GM12878 (cell line): ENCODE measurements at regions not wholly inside any gene's neighbourhood (a gene's known extent, or its start where the extent isn't known, plus 50 kb on each side); places are given as distances from the start of the nearest gene placed in this dataset.
"Not testable (repeated sequence)": the region's sequence is repeated elsewhere in the genome, so short reads cannot be mapped to it uniquely, and the experiment has no call there.

Experiments
- ATAC-seq: fragments of 200-7000 bp; cut with Tn5 transposase; 3 replicates; pipeline ENCODE4 v1.9.1; 2020; ENCODE audit warnings: mild to moderate bottlenecking, moderate library complexity
- BruUV-seq: library from RNA; stranded (reverse); fragments of 400-500 nt; replicated peaks from 2 replicates; lab custom pipeline; 2021; lab: Mats Ljungman, UMichigan
- CTCF ChIA-PET: fragments of 300-600 bp; sonication (Branson Sonifier 250); formaldehyde crosslinking; extraction: SDS; loops from one replicate; lab custom pipeline; 2021; ENCODE audit warnings: inconsistent platforms; lab: Yijun Ruan, JAX
- POLR2A ChIA-PET: fragments of 350-600 bp; formaldehyde crosslinking; extraction: SDS; loops from one replicate; lab custom pipeline; 2021; ENCODE audit warnings: inconsistent platforms; lab: Charles Lee
- RAD21 ChIA-PET: fragments of 300-600 bp; sonication (Branson Sonifier 250); formaldehyde crosslinking; loops from one replicate; lab custom pipeline; 2023; ENCODE audit warnings: antibody characterized with exemption; ENCODE audit not compliant: unreplicated experiment; lab: Charles Lee
- SMC1A ChIA-PET: fragments of 300-600 bp; sonication (Branson Sonifier 250); formaldehyde crosslinking; loops from one replicate; lab custom pipeline; 2023; ENCODE audit not compliant: unreplicated experiment, uncharacterized antibody; lab: Charles Lee
- DNase-seq: peaks from one replicate; pipeline ENCODE4 v3.0.0-alpha.2; 2011; ENCODE audit warnings: low read depth, low spot score
- FAIRE-seq: peaks from 3 replicates; lab custom pipeline; 2011; peaks lifted over from hg19 to GRCh38; lab: Jason Lieb, UNC
- H2AFZ ChIP-seq: 2 replicates; pipeline ENCODE4 v1.6.0; 2011; ENCODE audit warnings: low read depth, low read length, control low read depth; ENCODE audit not compliant: control insufficient read depth
- H3K27ac ChIP-seq: 2 replicates; pipeline ENCODE4 v1.5.1; 2011; ENCODE audit warnings: control low read depth; ENCODE audit not compliant: control insufficient read depth, insufficient read depth
- H3K27me3 ChIP-seq, 2 experiments: replicated peaks in 1 of 2; 2 replicates each; pipeline versions ENCODE4 v1.6.0 to v1.6.1; 2011; ENCODE audit warnings: low read length in 1 of 2; ENCODE audit not compliant: control insufficient read depth in 2 of 2, insufficient read depth in 2 of 2
- H3K36me3 ChIP-seq, 2 experiments: 2 replicates each; pipeline ENCODE4 v1.5.1; 2011; ENCODE audit warnings: low read length in 1 of 2; ENCODE audit not compliant: control insufficient read depth in 2 of 2, insufficient read depth in 2 of 2
- H3K4me1 ChIP-seq: 2 replicates; pipeline ENCODE4 v1.6.1; 2011; ENCODE audit warnings: mild to moderate bottlenecking, low read length, moderate library complexity, mixed read lengths; ENCODE audit not compliant: control insufficient read depth, insufficient read depth
- H3K4me2 ChIP-seq: 2 replicates; pipeline ENCODE4 v1.6.0; 2011; ENCODE audit warnings: control low read depth; ENCODE audit not compliant: control insufficient read depth, insufficient read depth
- H3K4me3 ChIP-seq: fragments of 200-600 bp; sonication (generic); 2 replicates; pipeline ENCODE4 v1.5.1; 2016
- H3K79me2 ChIP-seq: 2 replicates; pipeline ENCODE4 v1.6.0; 2011; ENCODE audit warnings: low read length; ENCODE audit not compliant: control insufficient read depth, insufficient read depth
- H3K9ac ChIP-seq: 2 replicates; pipeline ENCODE4 v1.8.0; 2011; ENCODE audit warnings: low read length, control low read depth, mixed read lengths; ENCODE audit not compliant: control insufficient read depth, insufficient read depth
- H3K9me3 ChIP-seq: replicated peaks from 3 replicates; pipeline ENCODE4 v1.5.1; 2011; ENCODE audit warnings: mild to moderate bottlenecking, low read length; ENCODE audit not compliant: control insufficient read depth, insufficient read depth
- H4K20me1 ChIP-seq: 2 replicates; pipeline ENCODE4 v1.6.0; 2011; ENCODE audit not compliant: control insufficient read depth, insufficient read depth
- BMI1 ChIP-seq: fragments of 450-650 bp; IDR thresholded peaks from 2 replicates; pipeline ENCODE4 v1.6.1; 2016; ENCODE audit warnings: mild to moderate bottlenecking, moderate library complexity, borderline replicate concordance
- CHD2 ChIP-seq: IDR thresholded peaks from 2 replicates; pipeline ENCODE4 v1.6.1; 2011; ENCODE audit warnings: low read depth, low read length, improper control_type of control experiment, borderline replicate concordance
- EP300 ChIP-seq, 2 experiments: fragments of 150-350 bp in 1 of 2; IDR thresholded peaks; 2 replicates each; pipeline ENCODE4 v1.6.1; 2011 to 2012; ENCODE audit warnings: low read depth in 2 of 2, low read length in 2 of 2, borderline replicate concordance in 1 of 2, improper control_type of control experiment in 1 of 2, inconsistent platforms in 1 of 2; ENCODE audit not compliant: control insufficient read depth in 1 of 2
- JUND ChIP-seq: IDR thresholded peaks from 2 replicates; pipeline ENCODE4 v1.6.1; 2012; ENCODE audit warnings: low read depth, mild to moderate bottlenecking, low read length, improper control_type of control experiment, moderate library complexity
- KAT2A ChIP-seq: conservative IDR thresholded peaks from 2 replicates; pipeline ENCODE4 v1.6.1; 2011; ENCODE audit warnings: low read depth, low read length; ENCODE audit not compliant: control insufficient read depth
- POLR2A ChIP-seq: IDR thresholded peaks from 2 replicates; pipeline ENCODE4 v1.6.1; 2011; ENCODE audit warnings: low read depth, mild to moderate bottlenecking, low read length
- SIX5 ChIP-seq: IDR thresholded peaks from 2 replicates; pipeline ENCODE4 v1.6.1; 2011; ENCODE audit warnings: mild to moderate bottlenecking, low read depth, low read length, moderate library complexity; ENCODE audit not compliant: severe bottlenecking
- STAT1 ChIP-seq: fragments of 450-650 bp; conservative IDR thresholded peaks from 2 replicates; pipeline ENCODE4 v1.6.1; 2014; ENCODE audit warnings: antibody characterized with exemption, mild to moderate bottlenecking
- WRNIP1 ChIP-seq: IDR thresholded peaks from 2 replicates; pipeline ENCODE4 v1.6.1; 2011; ENCODE audit warnings: low read depth, low read length, improper control_type of control experiment, borderline replicate concordance
- YBX1 ChIP-seq: fragments of 450-650 bp; IDR thresholded peaks from 2 replicates; pipeline ENCODE4 v1.6.1; 2016; ENCODE audit warnings: antibody characterized with exemption
- ZBED1 ChIP-seq: IDR thresholded peaks from 2 replicates; pipeline ENCODE4 v1.6.1; 2016; ENCODE audit warnings: borderline replicate concordance
- WGBS: methylation state at CpG from one replicate; pipeline ENCODE4 v1.1.6; 2016; ENCODE audit warnings: low lambda C conversion rate; ENCODE audit not compliant: insufficient replicate concordance, insufficient coverage; ENCODE audit errors: missing lambda C conversion rate; 5-methylcytosine and 5-hydroxymethylcytosine counted together
- in situ Hi-C: fragments of 300-500 bp; cut with MboI; formaldehyde crosslinking; loops from 9 replicates; pipeline ENCODE4 v1.14.3; 2018; ENCODE audit warnings: mixed read lengths
- intact Hi-C: fragments of 100-400 bp; cut with micrococcal nuclease; formaldehyde crosslinking; loops from one replicate; pipeline ENCODE4 v1.14.2; 2022; ENCODE audit not compliant: unreplicated experiment
- TF ChIP-seq, protein P1 (sequence below): IDR thresholded peaks from 2 replicates; pipeline ENCODE4 v1.6.1; 2011; ENCODE audit warnings: low read depth, low read length, improper control_type of control experiment, borderline replicate concordance
- TF ChIP-seq, protein P2 (sequence below): fragments of 450-650 bp; formaldehyde crosslinking; IDR thresholded peaks from 2 replicates; pipeline ENCODE4 v1.4.0; 2022; ENCODE audit warnings: mild to moderate bottlenecking, moderate library complexity

DNA sequence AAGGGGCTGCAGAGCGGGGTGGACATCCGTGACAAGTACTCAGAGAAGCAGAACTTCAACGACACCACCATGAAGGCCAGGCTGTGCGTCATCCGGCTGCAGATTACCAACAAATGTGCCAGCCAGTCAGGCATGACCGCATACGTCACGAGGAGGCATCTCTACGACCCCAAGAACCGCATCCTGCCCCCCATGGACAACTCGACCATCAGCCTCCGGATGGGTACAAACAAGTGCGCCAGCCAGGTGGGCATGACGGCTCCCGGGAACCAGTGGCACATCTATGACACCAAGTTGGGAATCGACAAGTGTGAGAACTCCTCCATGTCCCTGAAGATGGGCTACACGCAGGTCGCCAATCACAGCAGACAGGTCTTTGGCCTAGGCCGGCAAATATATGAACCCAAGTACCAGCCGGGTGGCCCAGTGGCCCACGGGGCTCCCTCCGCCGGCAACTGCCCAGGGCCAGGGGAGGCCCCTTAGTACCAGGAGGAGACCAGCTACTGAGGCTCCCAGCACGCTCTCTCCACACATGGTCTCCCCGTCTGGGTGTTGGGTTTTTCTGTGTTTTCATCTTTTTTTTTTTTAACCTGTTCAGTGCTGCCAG lies 133.4 kb upstream of the TEKT4 start:
- H3K4me1 ChIP-seq, DNase-seq, H3K27ac ChIP-seq, RAD21 ChIA-PET, ATAC-seq, H4K20me1 ChIP-seq, SMC1A ChIA-PET, intact Hi-C loops, H2AFZ ChIP-seq, BruUV-seq, H3K4me2 ChIP-seq, H3K9ac ChIP-seq, H3K36me3 ChIP-seq, CTCF ChIA-PET, H3K4me3 ChIP-seq, in situ Hi-C loops, H3K27me3 ChIP-seq, H3K79me2 ChIP-seq, H3K9me3 ChIP-seq, FAIRE-seq, POLR2A ChIA-PET: not testable (repeated sequence)
- 59% methylated on average over 25 of the region's 25 CpGs for WGBS

DNA sequence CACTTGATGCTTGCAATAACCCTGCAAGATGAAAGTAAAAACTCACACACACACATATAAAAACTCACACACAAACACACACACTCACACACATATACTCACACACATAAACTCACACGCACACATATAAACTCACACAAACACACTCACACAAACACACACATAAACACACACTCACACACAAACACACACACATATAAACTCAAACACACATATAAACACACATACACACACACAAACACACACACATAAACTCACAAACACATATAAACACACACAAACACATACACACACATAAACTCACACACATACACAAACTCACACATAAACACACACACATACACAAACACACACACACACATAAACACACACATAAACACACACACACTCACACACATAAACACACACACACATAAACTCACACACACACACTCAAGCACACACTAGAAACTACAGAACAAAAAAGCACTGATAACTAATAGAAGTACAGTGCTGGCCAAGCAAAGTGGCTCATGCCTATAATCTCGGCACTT lies 117.7 kb upstream of the TEKT4 start:
- ATAC-seq (no peak), FAIRE-seq (no peak), DNase-seq (no peak)
- H3K4me2 ChIP-seq: no peak overlapping the region
- H2AFZ ChIP-seq: no peak overlapping the region
- H4K20me1 ChIP-seq: no peaks in the 10 kb centered on the region
- no peaks in the 10 kb centered on the region for H3K9me3 ChIP-seq
- H3K27ac ChIP-seq: no peak overlapping the region
- CTCF ChIA-PET: no interaction called here
- SMC1A ChIA-PET: no interaction called here
- H3K79me2 ChIP-seq: no peaks in the 10 kb centered on the region
- WGBS: 26% methylated on average over 2 of the region's 2 CpGs
- in situ Hi-C loops: no loop called here
- POLR2A ChIA-PET: no interaction called here
- H3K36me3 ChIP-seq: no peaks in the 10 kb centered on the region
- H3K4me1 ChIP-seq: no peaks in the 10 kb centered on the region
- no TSS peak for BruUV-seq
- no peak overlapping the region for H3K4me3 ChIP-seq
- intact Hi-C loops: no loop called here
- H3K9ac ChIP-seq: no peak overlapping the region
- RAD21 ChIA-PET: no interaction called here
- no peaks in the 10 kb centered on the region; a peak in 1 of 4 replicates for H3K27me3 ChIP-seq
- TF ChIP-seq YBX1 (no peak), WRNIP1 (no peak), CHD2 (no peak), JUND (no peak), SIX5 (no peak), POLR2A (no peak), EP300 (IDR thresholded peaks at IDR 0.05; ENCODE audit: borderline replicate concordance in 1 of 2, control insufficient read depth in 1 of 2, low read depth in 2 of 2, low read length in 2 of 2) (no peak), BMI1 (no peak), KAT2A (no peak), ZBED1 (no peak), STAT1 (no peak)
- TF ChIP-seq, protein P1, sequence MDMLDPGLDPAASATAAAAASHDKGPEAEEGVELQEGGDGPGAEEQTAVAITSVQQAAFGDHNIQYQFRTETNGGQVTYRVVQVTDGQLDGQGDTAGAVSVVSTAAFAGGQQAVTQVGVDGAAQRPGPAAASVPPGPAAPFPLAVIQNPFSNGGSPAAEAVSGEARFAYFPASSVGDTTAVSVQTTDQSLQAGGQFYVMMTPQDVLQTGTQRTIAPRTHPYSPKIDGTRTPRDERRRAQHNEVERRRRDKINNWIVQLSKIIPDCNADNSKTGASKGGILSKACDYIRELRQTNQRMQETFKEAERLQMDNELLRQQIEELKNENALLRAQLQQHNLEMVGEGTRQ: no peak
- TF ChIP-seq, protein P2, sequence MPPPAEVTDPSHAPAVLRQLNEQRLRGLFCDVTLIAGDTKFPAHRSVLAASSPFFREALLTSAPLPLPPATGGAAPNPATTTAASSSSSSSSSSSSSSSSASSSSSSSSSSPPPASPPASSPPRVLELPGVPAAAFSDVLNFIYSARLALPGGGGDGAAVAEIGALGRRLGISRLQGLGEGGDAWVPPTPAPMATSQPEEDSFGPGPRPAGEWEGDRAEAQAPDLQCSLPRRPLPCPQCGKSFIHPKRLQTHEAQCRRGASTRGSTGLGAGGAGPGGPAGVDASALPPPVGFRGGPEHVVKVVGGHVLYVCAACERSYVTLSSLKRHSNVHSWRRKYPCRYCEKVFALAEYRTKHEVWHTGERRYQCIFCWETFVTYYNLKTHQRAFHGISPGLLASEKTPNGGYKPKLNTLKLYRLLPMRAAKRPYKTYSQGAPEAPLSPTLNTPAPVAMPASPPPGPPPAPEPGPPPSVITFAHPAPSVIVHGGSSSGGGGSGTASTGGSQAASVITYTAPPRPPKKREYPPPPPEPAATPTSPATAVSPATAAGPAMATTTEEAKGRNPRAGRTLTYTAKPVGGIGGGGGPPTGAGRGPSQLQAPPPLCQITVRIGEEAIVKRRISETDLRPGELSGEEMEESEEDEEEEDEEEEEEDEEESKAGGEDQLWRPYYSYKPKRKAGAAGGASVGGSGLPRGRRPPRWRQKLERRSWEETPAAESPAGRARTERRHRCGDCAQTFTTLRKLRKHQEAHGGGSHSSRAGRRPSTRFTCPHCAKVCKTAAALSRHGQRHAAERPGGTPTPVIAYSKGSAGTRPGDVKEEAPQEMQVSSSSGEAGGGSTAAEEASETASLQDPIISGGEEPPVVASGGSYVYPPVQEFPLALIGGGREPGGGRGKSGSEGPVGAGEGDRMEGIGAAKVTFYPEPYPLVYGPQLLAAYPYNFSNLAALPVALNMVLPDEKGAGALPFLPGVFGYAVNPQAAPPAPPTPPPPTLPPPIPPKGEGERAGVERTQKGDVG: no peak
